SK-N-SH (cell line): ENCODE measurements at regions not wholly inside any gene's neighbourhood (a gene's known extent, or its start where the extent isn't known, plus 50 kb on each side); places are given as distances from the start of the nearest gene placed in this dataset.

Experiments used
- CTCF ChIA-PET: fragments of 300-600, 350-600 bp; formaldehyde crosslinking; extraction: SDS; loops from one replicate; lab custom pipeline; 2021; lab: Yijun Ruan, JAX
- POLR2A ChIA-PET: fragments of 350-600 bp; sonication (Branson Sonifier 250); formaldehyde crosslinking; extraction: SDS; loops from one replicate; lab custom pipeline; 2020; ENCODE audit warnings: antibody characterized with exemption, inconsistent platforms; lab: Yijun Ruan, JAX
- DNase-seq: peaks from one replicate; pipeline ENCODE4 v3.0.0; 2012
- H2AFZ ChIP-seq: fragments of 200-600 bp; sonication (generic); 2 replicates; pipeline ENCODE4 v1.8.1; 2016; ENCODE audit warnings: antibody characterized with exemption, mild to moderate bottlenecking, low read depth
- H3F3A ChIP-seq: fragments of 200-600 bp; sonication (generic); replicated peaks from 2 replicates; pipeline ENCODE3; 2016; ENCODE audit warnings: antibody characterized with exemption, mild to moderate bottlenecking; ENCODE audit not compliant: insufficient read depth
- H3K27ac ChIP-seq, 2 experiments: fragments of 200-500 bp in 1 of 2; fragments of 200-600 bp in 1 of 2; sonication (Bioruptor generic) in 1 of 2; sonication (generic), shearing (Covaris generic) in 1 of 2; 2 replicates each; pipeline versions ENCODE4 v1.5.1 to v1.6.1; 2014 to 2016; ENCODE audit warnings: low read depth in 2 of 2, inconsistent platforms in 1 of 2, low read length in 1 of 2, mild to moderate bottlenecking in 1 of 2, mixed read lengths in 1 of 2
- H3K27me3 ChIP-seq: fragments of 200-600 bp; sonication (generic), shearing (Covaris generic); 2 replicates; pipeline ENCODE4 v1.6.1; 2016; ENCODE audit warnings: mixed run types; ENCODE audit not compliant: insufficient read depth
- H3K36me3 ChIP-seq, 2 experiments: fragments of 200-500 bp in 1 of 2; fragments of 200-600 bp in 1 of 2; sonication (Bioruptor generic) in 1 of 2; sonication (generic) in 1 of 2; replicated peaks in 1 of 2; 2 replicates each; pipeline versions ENCODE3 to v1.5.1; 2014 to 2016; ENCODE audit warnings: low read length in 1 of 2, mild to moderate bottlenecking in 1 of 2; ENCODE audit not compliant: insufficient read depth in 2 of 2, control insufficient read depth in 1 of 2
- H3K4me1 ChIP-seq, 2 experiments: fragments of 200-500 bp in 1 of 2; fragments of 200-600 bp in 1 of 2; sonication (Bioruptor generic) in 1 of 2; sonication (generic), shearing (Covaris generic) in 1 of 2; 2 replicates each; pipeline versions ENCODE4 v1.5.1 to v1.6.1; 2014 to 2016; ENCODE audit warnings: low read depth in 1 of 2, low read length in 1 of 2, mixed run types in 1 of 2; ENCODE audit not compliant: insufficient read depth in 2 of 2, control insufficient read depth in 1 of 2
- H3K4me2 ChIP-seq: fragments of 200-600 bp; sonication (generic), shearing (Covaris generic); 2 replicates; pipeline ENCODE4 v1.6.1; 2017; ENCODE audit warnings: mixed run types
- H3K4me3 ChIP-seq, 2 experiments: fragments of 200-500 bp in 1 of 2; fragments of 200-600 bp in 1 of 2; sonication (Bioruptor generic) in 1 of 2; sonication (generic), shearing (Covaris generic) in 1 of 2; 2 replicates each; pipeline versions ENCODE4 v1.5.1 to v1.8.1; 2014 to 2016; ENCODE audit warnings: low read depth in 2 of 2, inconsistent platforms in 1 of 2, low read length in 1 of 2, mild to moderate bottlenecking in 1 of 2, mixed read lengths in 1 of 2, moderate library complexity in 1 of 2
- H3K79me2 ChIP-seq: fragments of 200-600 bp; sonication (generic); 2 replicates; pipeline ENCODE4 v1.8.1; 2017; ENCODE audit warnings: mild to moderate bottlenecking; ENCODE audit not compliant: insufficient read depth
- H3K9ac ChIP-seq: fragments of 200-600 bp; sonication (generic); 2 replicates; pipeline ENCODE4 v1.6.1; 2017; ENCODE audit warnings: mixed run types
- H3K9me2 ChIP-seq: fragments of 200-600 bp; sonication (generic); 2 replicates; pipeline ENCODE4 v1.6.1; 2017; ENCODE audit warnings: mixed run types
- H3K9me3 ChIP-seq: fragments of 200-600 bp; sonication (generic); 2 replicates; pipeline ENCODE4 v1.6.1; 2017; ENCODE audit warnings: mixed run types, mild to moderate bottlenecking, moderate library complexity
- H4K20me1 ChIP-seq: fragments of 200-600 bp; sonication (generic); 2 replicates; pipeline ENCODE4 v1.6.1; 2017; ENCODE audit warnings: mild to moderate bottlenecking, mixed run types; ENCODE audit not compliant: insufficient read depth
- CHD2 ChIP-seq: fragments of 150-350 bp; IDR thresholded peaks from 2 replicates; pipeline ENCODE4 v1.6.1; 2018; ENCODE audit warnings: low read length; ENCODE audit not compliant: partially characterized antibody
- ELF1 ChIP-seq: IDR thresholded peaks from 2 replicates; pipeline ENCODE4 v1.4.0; 2012
- EP300 ChIP-seq, 2 experiments: IDR thresholded peaks; 2 replicates each; pipeline versions ENCODE4 v1.4.0 to v1.6.1; 2012; ENCODE audit warnings: borderline replicate concordance in 1 of 2, low read depth in 1 of 2, low read length in 1 of 2
- EZH2phosphoT487 ChIP-seq: fragments of 200-600 bp; sonication (generic); IDR thresholded peaks from 2 replicates; pipeline ENCODE4 v1.6.1; 2017; ENCODE audit warnings: low read depth, mixed run types, mild to moderate bottlenecking, antibody characterized with exemption, moderate library complexity, borderline replicate concordance
- FOSL2 ChIP-seq: IDR thresholded peaks from 2 replicates; pipeline ENCODE4 v1.4.0; 2012; ENCODE audit warnings: low read depth, mild to moderate bottlenecking, moderate library complexity, borderline replicate concordance
- FOXJ3 ChIP-seq: sonication (generic); formaldehyde crosslinking; IDR thresholded peaks from 2 replicates; pipeline ENCODE4 v1.5.1; 2020; ENCODE audit warnings: mild to moderate bottlenecking, missing genetic modification reagents
- GABPA ChIP-seq: IDR thresholded peaks from 2 replicates; pipeline ENCODE4 v1.4.0; 2012; ENCODE audit warnings: low read depth, mild to moderate bottlenecking
- GATA2 ChIP-seq: sonication (generic); formaldehyde crosslinking; IDR thresholded peaks from 2 replicates; pipeline ENCODE4 v1.5.0; 2020; ENCODE audit warnings: mild to moderate bottlenecking, missing genetic modification reagents
- JUND ChIP-seq: IDR thresholded peaks from 2 replicates; pipeline ENCODE4 v1.4.0; 2012
- MEF2A ChIP-seq: IDR thresholded peaks from 2 replicates; pipeline ENCODE4 v1.4.0; 2012; ENCODE audit warnings: low read depth, borderline replicate concordance
- MXI1 ChIP-seq: IDR thresholded peaks from 2 replicates; pipeline ENCODE4 v1.6.1; 2012; ENCODE audit warnings: mild to moderate bottlenecking, low read depth, low read length, improper control_type of control experiment
- NFIC ChIP-seq: IDR thresholded peaks from 2 replicates; pipeline ENCODE4 v1.4.0; 2012; ENCODE audit warnings: borderline replicate concordance
- RFX5 ChIP-seq: IDR thresholded peaks from 2 replicates; pipeline ENCODE4 v1.6.1; 2012; ENCODE audit warnings: mild to moderate bottlenecking, improper control_type of control experiment, low read length
- TCF12 ChIP-seq: IDR thresholded peaks from 2 replicates; pipeline ENCODE4 v1.4.0; 2012
- TEAD4 ChIP-seq: IDR thresholded peaks from 2 replicates; pipeline ENCODE4 v1.4.0; 2012; ENCODE audit warnings: mild to moderate bottlenecking, borderline replicate concordance; ENCODE audit not compliant: insufficient read depth
- USF2 ChIP-seq: fragments of 150-350 bp; IDR thresholded peaks from 2 replicates; pipeline ENCODE4 v1.6.1; 2017; ENCODE audit warnings: antibody characterized with exemption, low read length, low read depth, borderline replicate concordance
- YY1 ChIP-seq: IDR thresholded peaks from 2 replicates; pipeline ENCODE4 v1.4.0; 2012; ENCODE audit warnings: low read depth, mild to moderate bottlenecking
- WGBS: methylation state at CpG from one replicate; pipeline ENCODE4 v1.1.6; 2017; ENCODE audit warnings: low lambda C conversion rate; 5-methylcytosine and 5-hydroxymethylcytosine counted together
- TF ChIP-seq, protein P1 (sequence below): IDR thresholded peaks from 2 replicates; pipeline ENCODE4 v1.4.0; 2012; ENCODE audit warnings: low read depth, borderline replicate concordance

DNA sequence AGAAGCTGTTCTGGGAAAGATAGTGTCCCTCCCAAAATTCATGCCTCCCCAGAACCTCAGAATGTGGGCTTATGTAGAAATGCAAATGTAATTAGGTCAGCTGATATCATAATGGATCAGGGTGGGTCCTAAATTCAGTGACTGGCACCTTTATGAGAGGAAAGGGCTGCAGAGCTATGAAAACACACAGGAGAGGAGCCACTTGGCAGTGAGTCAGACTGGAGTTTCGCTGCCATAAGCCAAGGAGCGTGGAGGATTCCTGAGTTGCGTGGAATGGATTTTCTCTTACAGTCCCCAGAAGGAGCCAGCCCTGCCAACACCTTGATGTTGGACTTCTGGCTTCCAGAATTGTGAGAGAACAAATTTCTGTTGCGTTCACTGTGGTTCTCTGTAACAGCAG is 249.8 kb upstream of the PMEPA1 start:
- no peak overlapping the region for H3K4me3 ChIP-seq
- H3K36me3 ChIP-seq = no peaks in the 10 kb centered on the region
- H3K27me3 ChIP-seq = no peaks in the 10 kb centered on the region
- no peaks in the 10 kb centered on the region for H3K79me2 ChIP-seq
- H3K9ac ChIP-seq = no peak overlapping the region
- H3F3A ChIP-seq = peaks cover 4% of the 10 kb centered on the region
- no peaks in the 10 kb centered on the region for H3K9me2 ChIP-seq
- H3K9me3 ChIP-seq = no peaks in the 10 kb centered on the region
- no peak overlapping the region for H3K4me2 ChIP-seq
- H4K20me1 ChIP-seq = no peaks in the 10 kb centered on the region
- ChIA-PET CTCF (interaction anchor here (1.1 to 1.3 kb wide), 3 partner anchors 8 to 37 kb away, joined by 3 read pairs; no protein-coding TSS in a partner anchor), POLR2A (no interaction called here)
- no peak for DNase-seq
- no peak overlapping the region for H3K27ac ChIP-seq
- peaks cover 0 to 5% of the 10 kb centered on the region in 2 experiments; a peak in 1 of 4 replicates for H3K4me1 ChIP-seq
- 83% methylated on average over 3 of the region's 4 CpGs for WGBS
- H2AFZ ChIP-seq = no peak overlapping the region
- TF ChIP-seq USF2 (no peak), FOXJ3 (CRISPR knock-in tag) (no peak), YY1 (no peak), TCF12 (no peak), NFIC (no peak), JUND (no peak), ELF1 (no peak), MEF2A (no peak), TEAD4 (no peak), MXI1 (no peak), RFX5 (no peak), EZH2phosphoT487 (no peak), EP300 (IDR thresholded peaks at IDR 0.05; ENCODE audit: borderline replicate concordance in 1 of 2, low read depth in 1 of 2, low read length in 1 of 2) (no peak), GABPA (no peak), GATA2 (CRISPR knock-in tag) (no peak), CHD2 (no peak)
- TF ChIP-seq, protein P1, sequence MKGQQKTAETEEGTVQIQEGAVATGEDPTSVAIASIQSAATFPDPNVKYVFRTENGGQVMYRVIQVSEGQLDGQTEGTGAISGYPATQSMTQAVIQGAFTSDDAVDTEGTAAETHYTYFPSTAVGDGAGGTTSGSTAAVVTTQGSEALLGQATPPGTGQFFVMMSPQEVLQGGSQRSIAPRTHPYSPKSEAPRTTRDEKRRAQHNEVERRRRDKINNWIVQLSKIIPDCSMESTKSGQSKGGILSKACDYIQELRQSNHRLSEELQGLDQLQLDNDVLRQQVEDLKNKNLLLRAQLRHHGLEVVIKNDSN = no peak
- TF ChIP-seq, all 33 proteins: peak for 0

DNA sequence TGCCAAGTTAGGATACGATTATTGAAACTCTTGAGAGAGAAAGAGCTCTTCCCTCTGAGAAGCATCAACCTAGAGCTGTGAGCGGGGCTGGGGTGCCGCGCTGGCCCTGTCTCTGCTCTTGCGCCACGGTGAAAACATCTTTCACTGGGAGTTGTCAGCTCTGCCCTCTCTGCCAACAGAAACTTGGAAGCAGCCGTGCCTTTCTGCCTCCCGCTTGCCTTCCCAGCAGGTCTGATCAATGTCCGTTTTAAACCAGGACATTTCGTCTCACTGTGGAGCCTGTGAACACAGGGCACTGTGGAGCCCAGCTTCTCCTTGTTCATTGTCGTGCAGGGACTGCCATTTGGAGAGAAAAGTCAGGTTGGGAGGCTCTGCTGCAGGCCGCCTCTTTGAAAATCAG is 249.2 kb upstream of the PMEPA1 start:
- Histone ChIP-seq H3K9ac (no peak overlapping the region), H3K27me3 (no peaks in the 10 kb centered on the region), H2AFZ (no peak overlapping the region), H3K4me2 (no peak overlapping the region), H3K4me1 (peaks cover 2 to 5% of the 10 kb centered on the region in 2 experiments; a peak in 2 of 4 replicates), H3K9me3 (no peaks in the 10 kb centered on the region), H3F3A (peaks cover 8% of the 10 kb centered on the region), H3K79me2 (no peaks in the 10 kb centered on the region), H3K27ac (no peak overlapping the region), H3K36me3 (no peaks in the 10 kb centered on the region), H3K9me2 (no peaks in the 10 kb centered on the region), H4K20me1 (no peaks in the 10 kb centered on the region), H3K4me3 (no peak overlapping the region)
- no peak for DNase-seq
- POLR2A ChIA-PET = no interaction called here
- CTCF ChIA-PET = interaction anchor here (1.1 to 1.2 kb wide), 2 partner anchors 9 to 36 kb away, joined by 3 read pairs; no protein-coding TSS in a partner anchor
- TF ChIP-seq USF2 = no peak
- TF ChIP-seq JUND = no peak
- TF ChIP-seq FOSL2 = no peak
- TF ChIP-seq GABPA = no peak
- TF ChIP-seq RFX5 = no peak
- 82% methylated on average over 6 of the region's 12 CpGs for WGBS
